ENCODE measurements at regions not wholly inside any gene's neighbourhood (a gene's known extent, or its start where the extent isn't known, plus 50 kb on each side); places are given as distances from the start of the nearest gene placed in this dataset.

DNA sequence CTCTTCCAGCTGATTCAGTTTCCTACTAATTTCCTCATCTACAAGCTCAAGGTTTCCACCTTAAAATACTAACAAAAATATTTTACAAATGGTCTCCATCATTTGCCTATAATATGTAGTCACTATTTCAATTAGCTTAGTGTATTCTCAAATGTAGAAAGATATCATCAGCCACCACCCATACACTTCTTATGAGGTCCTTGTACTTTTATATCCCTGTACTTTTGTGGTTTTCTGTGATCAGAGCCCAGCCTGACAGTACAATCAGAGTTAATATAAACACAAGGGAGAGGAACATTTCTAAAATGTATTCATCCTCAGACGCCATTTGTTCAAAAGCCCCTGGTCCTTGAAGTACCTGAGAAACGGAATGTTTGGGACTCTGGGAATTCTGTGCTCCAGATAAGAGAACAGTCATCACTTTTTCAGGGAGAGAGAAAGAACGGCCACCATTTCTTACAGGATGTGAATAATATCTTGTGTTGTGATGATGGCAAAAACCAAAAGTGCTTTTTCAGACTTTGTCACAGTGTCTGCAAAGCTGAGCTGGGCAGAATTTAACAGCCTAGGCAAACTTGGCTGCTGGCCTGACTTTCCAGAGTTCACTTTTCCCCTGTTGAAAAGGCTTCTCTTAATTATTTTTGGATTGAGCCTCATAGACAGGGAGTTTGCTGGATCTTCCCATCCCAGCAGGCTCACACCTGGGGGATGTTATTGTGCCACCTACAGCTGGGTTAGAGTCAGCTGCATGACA lies 361.7 kb upstream of the ACVR2A start:
- no peak overlapping the region for H3K4me2 ChIP-seq (ENCODE audit: low read length)
- no peak overlapping the region for H3K9ac ChIP-seq (ENCODE audit: low read length)
- no peaks in the 10 kb centered on the region for H3F3A ChIP-seq (ENCODE audit: low read length, unreplicated experiment)
- ChIA-PET POLR2A (ENCODE audit: unreplicated experiment) (no interaction called here), CTCF (interaction anchor here (0.6 to 1.0 kb wide), 3 partner anchors 207 to 1286 kb away, joined by 3 to 5 read pairs (median 4); no protein-coding TSS in a partner anchor)
- no peaks in the 10 kb centered on the region for H3K79me2 ChIP-seq (ENCODE audit: low read length)
- no peaks in the 10 kb centered on the region for H3K27me3 ChIP-seq (ENCODE audit: low read length)
- H3K9me3 ChIP-seq (ENCODE audit: low read length), result no peaks in the 10 kb centered on the region
- no peak overlapping the region for H3K27ac ChIP-seq (ENCODE audit: low read length)
- no peak overlapping the region for H2AFZ ChIP-seq (ENCODE audit: low read length)
- DNase-seq (no peak), ATAC-seq (no peak)
- H4K20me1 ChIP-seq (ENCODE audit: low read length), result no peaks in the 10 kb centered on the region
- no TSS peak for BruUV-seq (replicated peaks)
- intact Hi-C loops (cut with micrococcal nuclease), result loop anchor here (5.0 to 10.0 kb wide), 2 partner anchors 56 to 362 kb away; partner anchors contain the start of gene ACVR2A
- TF ChIP-seq EZH2phosphoT487 (IDR thresholded peaks at IDR 0.05; ENCODE audit: borderline replicate concordance, low read length) (no peak), EZH2 (IDR thresholded peaks at IDR 0.05; ENCODE audit: low read length, unreplicated experiment) (no peak)
- TF ChIP-seq, protein P1, sequence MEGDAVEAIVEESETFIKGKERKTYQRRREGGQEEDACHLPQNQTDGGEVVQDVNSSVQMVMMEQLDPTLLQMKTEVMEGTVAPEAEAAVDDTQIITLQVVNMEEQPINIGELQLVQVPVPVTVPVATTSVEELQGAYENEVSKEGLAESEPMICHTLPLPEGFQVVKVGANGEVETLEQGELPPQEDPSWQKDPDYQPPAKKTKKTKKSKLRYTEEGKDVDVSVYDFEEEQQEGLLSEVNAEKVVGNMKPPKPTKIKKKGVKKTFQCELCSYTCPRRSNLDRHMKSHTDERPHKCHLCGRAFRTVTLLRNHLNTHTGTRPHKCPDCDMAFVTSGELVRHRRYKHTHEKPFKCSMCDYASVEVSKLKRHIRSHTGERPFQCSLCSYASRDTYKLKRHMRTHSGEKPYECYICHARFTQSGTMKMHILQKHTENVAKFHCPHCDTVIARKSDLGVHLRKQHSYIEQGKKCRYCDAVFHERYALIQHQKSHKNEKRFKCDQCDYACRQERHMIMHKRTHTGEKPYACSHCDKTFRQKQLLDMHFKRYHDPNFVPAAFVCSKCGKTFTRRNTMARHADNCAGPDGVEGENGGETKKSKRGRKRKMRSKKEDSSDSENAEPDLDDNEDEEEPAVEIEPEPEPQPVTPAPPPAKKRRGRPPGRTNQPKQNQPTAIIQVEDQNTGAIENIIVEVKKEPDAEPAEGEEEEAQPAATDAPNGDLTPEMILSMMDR (conservative IDR thresholded peaks at IDR 0.05; ENCODE audit: low read depth, low read length), result no peak
- peaks cover 11% of the 10 kb centered on the region for H3K4me1 ChIP-seq (ENCODE audit: insufficient read depth, low read length)
- H3K4me3 ChIP-seq (ENCODE audit: low read length), result no peak overlapping the region
- H3K36me3 ChIP-seq (ENCODE audit: low read depth, low read length), result no peaks in the 10 kb centered on the region
- no peaks in the 10 kb centered on the region for H3K9me2 ChIP-seq (replicated peaks; ENCODE audit: low read length)

DNA sequence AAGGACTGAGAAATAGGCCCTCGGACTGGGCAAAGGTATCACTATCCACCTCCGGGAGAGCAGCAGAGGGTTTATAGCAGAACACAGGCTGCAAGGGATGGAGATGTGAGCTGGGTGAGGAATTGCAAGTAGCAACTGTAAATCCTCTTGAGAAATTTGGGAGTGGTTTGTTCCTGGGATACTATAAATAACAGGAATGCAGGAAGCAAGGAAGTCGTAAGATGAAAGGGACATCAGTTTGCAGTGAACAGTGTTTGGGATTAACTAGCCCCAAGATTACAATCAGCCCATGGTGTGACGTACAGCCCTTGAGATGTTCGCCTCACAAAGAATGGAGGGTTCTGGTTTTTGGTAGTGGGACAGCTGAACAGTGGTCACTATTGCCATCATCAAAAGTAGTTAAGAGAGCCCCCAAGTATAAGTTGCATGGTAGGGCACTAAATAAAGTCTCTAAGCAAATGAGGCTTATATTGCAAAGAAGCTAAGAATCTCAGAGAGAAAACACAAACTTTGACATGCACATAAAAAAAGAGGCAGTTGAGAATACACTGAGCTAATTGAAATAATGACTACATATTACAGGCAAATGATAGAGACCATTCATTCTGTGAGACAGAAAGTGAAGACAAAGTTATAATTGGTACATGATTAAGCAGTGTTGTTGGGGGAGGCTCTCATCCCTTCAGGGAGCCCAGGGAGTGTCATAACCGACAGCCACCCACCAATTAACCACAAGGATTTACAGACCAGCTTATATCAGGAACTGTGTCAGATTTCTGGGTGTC lies 362.5 kb upstream of the ACVR2A start:
- intact Hi-C loops (cut with micrococcal nuclease), result loop anchor here (5.0 to 10.0 kb wide), 2 partner anchors 55 to 362 kb away; partner anchors contain the start of gene ACVR2A
- Histone ChIP-seq H3K4me2 (ENCODE audit: low read length) (no peak overlapping the region), H3K27me3 (ENCODE audit: low read length) (no peaks in the 10 kb centered on the region), H3K4me3 (ENCODE audit: low read length) (no peak overlapping the region), H3K4me1 (ENCODE audit: insufficient read depth, low read length) (peaks cover 11% of the 10 kb centered on the region), H2AFZ (ENCODE audit: low read length) (no peak overlapping the region), H3F3A (ENCODE audit: low read length, unreplicated experiment) (no peaks in the 10 kb centered on the region), H3K36me3 (ENCODE audit: low read depth, low read length) (no peaks in the 10 kb centered on the region), H3K79me2 (ENCODE audit: low read length) (no peaks in the 10 kb centered on the region), H4K20me1 (ENCODE audit: low read length) (no peaks in the 10 kb centered on the region), H3K9me2 (replicated peaks; ENCODE audit: low read length) (no peaks in the 10 kb centered on the region), H3K27ac (ENCODE audit: low read length) (no peak overlapping the region), H3K9ac (ENCODE audit: low read length) (no peak overlapping the region), H3K9me3 (ENCODE audit: low read length) (no peaks in the 10 kb centered on the region)
- CTCF ChIA-PET, result interaction anchor here (0.6 kb wide), 2 partner anchors 338 to 1287 kb away, joined by 3 to 5 read pairs; no protein-coding TSS in a partner anchor
- DNase-seq, result no peak
- no TSS peak for BruUV-seq (replicated peaks)
- TF ChIP-seq EZH2phosphoT487 (IDR thresholded peaks at IDR 0.05; ENCODE audit: borderline replicate concordance, low read length), result no peak
- no peak for TF ChIP-seq EZH2 (IDR thresholded peaks at IDR 0.05; ENCODE audit: low read length, unreplicated experiment)
- TF ChIP-seq, protein P1 (conservative IDR thresholded peaks at IDR 0.05; ENCODE audit: low read depth, low read length), result no peak
- no peak; the same call in 1 of the 2 replicates for ATAC-seq
- POLR2A ChIA-PET (ENCODE audit: unreplicated experiment), result no interaction called here

All from PC-3 (cell line).